K562 (cell line): ENCODE measurements at regions not wholly inside any gene's neighbourhood (a gene's known extent, or its start where the extent isn't known, plus 50 kb on each side); places are given as distances from the start of the nearest gene placed in this dataset.

Source experiments
- FOXO4 ChIP-seq: fragments of 450-650 bp; formaldehyde crosslinking; IDR thresholded peaks from 2 replicates; pipeline ENCODE4 v1.4.0; 2020; ENCODE audit warnings: mild to moderate bottlenecking, moderate library complexity
- HNRNPH1 ChIP-seq: fragments of 200-400 bp; formaldehyde crosslinking; optimal IDR thresholded peaks from 2 replicates; pipeline ENCODE3; 2017; ENCODE audit warnings: low read depth, mild to moderate bottlenecking, low read length, moderate library complexity
- USF1 ChIP-seq: sonication (generic); formaldehyde crosslinking; IDR thresholded peaks from 2 replicates; pipeline ENCODE4 v1.9.0; 2022; ENCODE audit warnings: mild to moderate bottlenecking, missing genetic modification reagents
- ZNF586 ChIP-seq: fragments of 450-650 bp; formaldehyde crosslinking; conservative IDR thresholded peaks from 2 replicates; pipeline ENCODE4 v1.4.0; 2020; ENCODE audit warnings: mild to moderate bottlenecking, moderate library complexity
- ZNF609 ChIP-seq: sonication (generic); formaldehyde crosslinking; IDR thresholded peaks from 2 replicates; pipeline ENCODE4 v1.8.1; 2023; ENCODE audit warnings: missing genetic modification reagents, mild to moderate bottlenecking, borderline replicate concordance

- TF ChIP-seq FOXO4 (CRISPR knock-in tag): no peak
- no peak for TF ChIP-seq USF1 (CRISPR knock-in tag)
- TF ChIP-seq ZNF586 (CRISPR knock-in tag): no peak
- no peak for TF ChIP-seq HNRNPH1
- no peak for TF ChIP-seq ZNF609 (CRISPR knock-in tag)
These were observed 257.4 kb upstream of the SLITRK1 start (continued) for GRCh38 chr13:84139561-84140158.
